ENCODE measurements at regions not wholly inside any gene's neighbourhood (a gene's known extent, or its start where the extent isn't known, plus 50 kb on each side); places are given as distances from the start of the nearest gene placed in this dataset.

- Mint-ChIP-seq H3K36me3 (ENCODE audit: low read depth) (no peaks in the 10 kb centered on the region), H3K27me3 (ENCODE audit: insufficient read depth) (no peaks in the 10 kb centered on the region), H3K4me1 (no peaks in the 10 kb centered on the region), H3K4me3 (no peak overlapping the region), H3K9me3 (no peaks in the 10 kb centered on the region), H3K27ac (no peak overlapping the region)
- Histone ChIP-seq H3K4me1 (ENCODE audit: control insufficient read depth, insufficient read depth, low read length) (no peaks in the 10 kb centered on the region), H3K4me3 (ENCODE audit: low read length) (no peak overlapping the region), H3K36me3 (ENCODE audit: control insufficient read depth, insufficient read depth, low read length) (no peaks in the 10 kb centered on the region), H3K27me3 (ENCODE audit: control insufficient read depth, insufficient read depth, low read length, poor library complexity, severe bottlenecking) (no peaks in the 10 kb centered on the region), H3K27ac (ENCODE audit: low read depth, low read length) (no peak overlapping the region), H3K9me3 (ENCODE audit: control insufficient read depth, low read length) (no peaks in the 10 kb centered on the region), H3K9ac (ENCODE audit: extremely low read depth, low read length, poor library complexity, severe bottlenecking) (no peak overlapping the region)
- DNase-seq = no peak
- TF ChIP-seq CTCF (conservative IDR thresholded peaks at IDR 0.05) = no peak
Measured at GRCh38 chr11:81920205-81920604, 813.5 kb downstream of the FAM181B start.

- H3K9ac ChIP-seq (ENCODE audit: extremely low read depth, low read length, poor library complexity, severe bottlenecking) = no peak overlapping the region
- H3K9me3 ChIP-seq (ENCODE audit: control insufficient read depth, low read length) = no peaks in the 10 kb centered on the region
- no peaks in the 10 kb centered on the region for H3K36me3 ChIP-seq (ENCODE audit: control insufficient read depth, insufficient read depth, low read length)
- no peak overlapping the region for H3K27ac ChIP-seq (ENCODE audit: low read depth, low read length)
- no peak overlapping the region for H3K4me3 ChIP-seq (ENCODE audit: low read length)
- no peaks in the 10 kb centered on the region for H3K9me3 Mint-ChIP-seq
- no peak overlapping the region for H3K4me3 Mint-ChIP-seq
- no peak for TF ChIP-seq CTCF (conservative IDR thresholded peaks at IDR 0.05)
- H3K27me3 Mint-ChIP-seq (ENCODE audit: insufficient read depth) = no peaks in the 10 kb centered on the region
- no peaks in the 10 kb centered on the region for H3K4me1 Mint-ChIP-seq
- DNase-seq = no peak
- no peak overlapping the region for H3K27ac Mint-ChIP-seq
- no peaks in the 10 kb centered on the region for H3K36me3 Mint-ChIP-seq (ENCODE audit: low read depth)
- WGBS, 2 experiments (ENCODE audit: insufficient coverage in 1 of 2, insufficient read length in 1 of 2) = no CpG with 5 or more reads among the region's 1 CpG
- no peaks in the 10 kb centered on the region for H3K27me3 ChIP-seq (ENCODE audit: control insufficient read depth, insufficient read depth, low read length, poor library complexity, severe bottlenecking)
- no peaks in the 10 kb centered on the region for H3K4me1 ChIP-seq (ENCODE audit: control insufficient read depth, insufficient read depth, low read length)
Measured at GRCh38 chr11:81916451-81916850, 817.2 kb downstream of the FAM181B start.

- Histone ChIP-seq H3K4me3 (ENCODE audit: low read length) (no peak overlapping the region), H3K4me1 (ENCODE audit: control insufficient read depth, insufficient read depth, low read length) (no peaks in the 10 kb centered on the region), H3K27ac (ENCODE audit: low read depth, low read length) (no peak overlapping the region), H3K36me3 (ENCODE audit: control insufficient read depth, insufficient read depth, low read length) (no peaks in the 10 kb centered on the region), H3K27me3 (ENCODE audit: control insufficient read depth, insufficient read depth, low read length, poor library complexity, severe bottlenecking) (no peaks in the 10 kb centered on the region), H3K9me3 (ENCODE audit: control insufficient read depth, low read length) (no peaks in the 10 kb centered on the region), H3K9ac (ENCODE audit: extremely low read depth, low read length, poor library complexity, severe bottlenecking) (no peak overlapping the region)
- no peaks in the 10 kb centered on the region for H3K4me1 Mint-ChIP-seq
- no peaks in the 10 kb centered on the region for H3K36me3 Mint-ChIP-seq (ENCODE audit: low read depth)
- TF ChIP-seq CTCF (conservative IDR thresholded peaks at IDR 0.05) = no peak
- H3K27ac Mint-ChIP-seq = no peak overlapping the region
- no peaks in the 10 kb centered on the region for H3K9me3 Mint-ChIP-seq
- H3K27me3 Mint-ChIP-seq (ENCODE audit: insufficient read depth) = no peaks in the 10 kb centered on the region
- no peak for DNase-seq
- no peak overlapping the region for H3K4me3 Mint-ChIP-seq
Measured at GRCh38 chr11:81915045-81915444, 818.6 kb downstream of the FAM181B start.

Measured in endodermal cell (in vitro differentiated cells).